PC-3 (cell line): ENCODE measurements at regions not wholly inside any gene's neighbourhood (a gene's known extent, or its start where the extent isn't known, plus 50 kb on each side); places are given as distances from the start of the nearest gene placed in this dataset.

Source experiments
- ATAC-seq: fragments of 200-7000 bp; cut with Tn5 transposase; 2 replicates; pipeline ENCODE4 v1.9.1; 2020; ENCODE audit warnings: mild to moderate bottlenecking, moderate library complexity
- BruUV-seq: library from RNA; stranded (reverse); fragments of 400-500 nt; replicated peaks from 2 replicates; lab custom pipeline; 2021; lab: Mats Ljungman, UMichigan
- CTCF ChIA-PET: fragments of 300-600 bp; sonication (Branson Sonifier 250); formaldehyde crosslinking; loops from one replicate; lab custom pipeline; 2022; ENCODE audit warnings: antibody characterized with exemption; lab: Charles Lee
- POLR2A ChIA-PET: fragments of 300-600 bp; sonication (Branson Sonifier 250); formaldehyde crosslinking; loops from one replicate; lab custom pipeline; 2022; ENCODE audit warnings: antibody characterized with exemption; ENCODE audit not compliant: unreplicated experiment; lab: Charles Lee
- DNase-seq: peaks from one replicate; pipeline ENCODE4 v3.0.0-alpha.2; 2015
- H2AFZ ChIP-seq: fragments of 300-600 bp; sonication (generic); 2 replicates; pipeline ENCODE4 v1.6.0; 2016; ENCODE audit warnings: antibody characterized with exemption, low read length
- H3F3A ChIP-seq: fragments of 300-600 bp; sonication (generic); one replicate; pipeline ENCODE4 v1.6.0; 2017; ENCODE audit warnings: antibody characterized with exemption, low read length, control low read depth, mild to moderate bottlenecking; ENCODE audit not compliant: unreplicated experiment
- H3K27ac ChIP-seq: fragments of 300-600 bp; sonication (generic); 2 replicates; pipeline ENCODE4 v1.5.1; 2016; ENCODE audit warnings: mild to moderate bottlenecking, low read length
- H3K27me3 ChIP-seq: fragments of 300-600 bp; sonication (generic); 2 replicates; pipeline ENCODE4 v1.6.1; 2016; ENCODE audit warnings: low read length, mixed read lengths
- H3K36me3 ChIP-seq: fragments of 300-600 bp; sonication (generic); 2 replicates; pipeline ENCODE4 v1.6.1; 2016; ENCODE audit warnings: low read depth, mixed run types, low read length, mixed read lengths
- H3K4me1 ChIP-seq: fragments of 300-600 bp; sonication (generic); 2 replicates; pipeline ENCODE4 v1.5.1; 2016; ENCODE audit warnings: low read length; ENCODE audit not compliant: insufficient read depth
- H3K4me2 ChIP-seq: fragments of 300-600 bp; sonication (generic); 2 replicates; pipeline ENCODE4 v1.6.0; 2016; ENCODE audit warnings: low read length
- H3K4me3 ChIP-seq: fragments of 300-600 bp; sonication (generic); 2 replicates; pipeline ENCODE4 v1.5.1; 2016; ENCODE audit warnings: mild to moderate bottlenecking, low read length, mixed read lengths
- H3K79me2 ChIP-seq: fragments of 300-600 bp; sonication (generic); 2 replicates; pipeline ENCODE4 v1.6.1; 2017; ENCODE audit warnings: low read length, mixed read lengths
- H3K9ac ChIP-seq: fragments of 300-600 bp; sonication (generic); 2 replicates; pipeline ENCODE4 v1.6.0; 2016; ENCODE audit warnings: mild to moderate bottlenecking, low read length
- H3K9me2 ChIP-seq: fragments of 300-600 bp; sonication (generic); replicated peaks from 2 replicates; pipeline ENCODE4 v1.6.1; 2016; ENCODE audit warnings: mixed run types, low read length, mixed read lengths
- H3K9me3 ChIP-seq: fragments of 300-600 bp; sonication (generic); 2 replicates; pipeline ENCODE4 v1.6.1; 2016; ENCODE audit warnings: low read length, mixed read lengths
- H4K20me1 ChIP-seq: fragments of 300-600 bp; sonication (generic); 2 replicates; pipeline ENCODE4 v1.6.1; 2016; ENCODE audit warnings: low read length, mixed read lengths
- EZH2 ChIP-seq: fragments of 300-600 bp; sonication (generic); IDR thresholded peaks from one replicate; pipeline ENCODE4 v1.6.1; 2017; ENCODE audit warnings: antibody characterized with exemption, mild to moderate bottlenecking, low read length; ENCODE audit not compliant: unreplicated experiment
- EZH2phosphoT487 ChIP-seq: fragments of 300-600 bp; sonication (generic); IDR thresholded peaks from 2 replicates; pipeline ENCODE4 v1.6.1; 2018; ENCODE audit warnings: mild to moderate bottlenecking, antibody characterized with exemption, low read length, borderline replicate concordance
- intact Hi-C: fragments of 100-400 bp; cut with micrococcal nuclease; formaldehyde crosslinking; loops from 2 replicates; pipeline ENCODE4 v1.9.0; 2023
- TF ChIP-seq, protein P1 (sequence below): fragments of 300-600 bp; sonication (generic); conservative IDR thresholded peaks from 2 replicates; pipeline ENCODE4 v1.5.1; 2017; ENCODE audit warnings: antibody characterized with exemption, low read depth, mild to moderate bottlenecking, low read length

DNA sequence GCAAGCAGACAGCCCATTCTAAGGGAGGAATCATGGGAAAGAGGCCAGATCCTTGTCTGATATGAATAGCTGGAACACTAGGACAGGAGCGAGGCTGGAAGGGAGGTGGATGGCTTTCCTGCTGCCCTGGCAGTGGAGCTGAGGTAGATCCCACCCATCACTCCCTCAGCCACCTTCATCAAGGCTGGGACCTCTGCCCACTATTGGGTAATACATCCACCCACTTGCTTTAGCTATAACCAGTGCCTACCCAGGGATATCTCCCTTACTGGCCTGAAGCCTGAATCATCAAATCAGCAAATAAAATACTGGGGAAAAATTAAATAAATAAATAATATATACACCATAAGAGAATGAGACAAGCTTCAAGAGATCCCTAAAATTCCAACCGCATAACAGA lies 183.2 kb upstream of the KYNU start:
- H3K36me3 ChIP-seq = no peaks in the 10 kb centered on the region
- no peak overlapping the region for H3K9ac ChIP-seq
- no TSS peak for BruUV-seq
- H3K4me2 ChIP-seq = no peak overlapping the region
- H3K79me2 ChIP-seq = no peaks in the 10 kb centered on the region
- ChIA-PET CTCF (no interaction called here), POLR2A (no interaction called here)
- H3K4me1 ChIP-seq = no peaks in the 10 kb centered on the region
- H3K9me3 ChIP-seq = no peaks in the 10 kb centered on the region
- ATAC-seq (no peak), DNase-seq (no peak)
- H2AFZ ChIP-seq = no peak overlapping the region
- TF ChIP-seq, protein P1, sequence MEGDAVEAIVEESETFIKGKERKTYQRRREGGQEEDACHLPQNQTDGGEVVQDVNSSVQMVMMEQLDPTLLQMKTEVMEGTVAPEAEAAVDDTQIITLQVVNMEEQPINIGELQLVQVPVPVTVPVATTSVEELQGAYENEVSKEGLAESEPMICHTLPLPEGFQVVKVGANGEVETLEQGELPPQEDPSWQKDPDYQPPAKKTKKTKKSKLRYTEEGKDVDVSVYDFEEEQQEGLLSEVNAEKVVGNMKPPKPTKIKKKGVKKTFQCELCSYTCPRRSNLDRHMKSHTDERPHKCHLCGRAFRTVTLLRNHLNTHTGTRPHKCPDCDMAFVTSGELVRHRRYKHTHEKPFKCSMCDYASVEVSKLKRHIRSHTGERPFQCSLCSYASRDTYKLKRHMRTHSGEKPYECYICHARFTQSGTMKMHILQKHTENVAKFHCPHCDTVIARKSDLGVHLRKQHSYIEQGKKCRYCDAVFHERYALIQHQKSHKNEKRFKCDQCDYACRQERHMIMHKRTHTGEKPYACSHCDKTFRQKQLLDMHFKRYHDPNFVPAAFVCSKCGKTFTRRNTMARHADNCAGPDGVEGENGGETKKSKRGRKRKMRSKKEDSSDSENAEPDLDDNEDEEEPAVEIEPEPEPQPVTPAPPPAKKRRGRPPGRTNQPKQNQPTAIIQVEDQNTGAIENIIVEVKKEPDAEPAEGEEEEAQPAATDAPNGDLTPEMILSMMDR = no peak
- TF ChIP-seq EZH2phosphoT487 = no peak
- no peak for TF ChIP-seq EZH2
- H4K20me1 ChIP-seq = no peaks in the 10 kb centered on the region
- no peaks in the 10 kb centered on the region for H3K27me3 ChIP-seq
- H3K9me2 ChIP-seq = no peaks in the 10 kb centered on the region
- no peaks in the 10 kb centered on the region for H3F3A ChIP-seq
- intact Hi-C loops = no loop called here
- no peak overlapping the region for H3K27ac ChIP-seq
- no peak overlapping the region for H3K4me3 ChIP-seq

DNA sequence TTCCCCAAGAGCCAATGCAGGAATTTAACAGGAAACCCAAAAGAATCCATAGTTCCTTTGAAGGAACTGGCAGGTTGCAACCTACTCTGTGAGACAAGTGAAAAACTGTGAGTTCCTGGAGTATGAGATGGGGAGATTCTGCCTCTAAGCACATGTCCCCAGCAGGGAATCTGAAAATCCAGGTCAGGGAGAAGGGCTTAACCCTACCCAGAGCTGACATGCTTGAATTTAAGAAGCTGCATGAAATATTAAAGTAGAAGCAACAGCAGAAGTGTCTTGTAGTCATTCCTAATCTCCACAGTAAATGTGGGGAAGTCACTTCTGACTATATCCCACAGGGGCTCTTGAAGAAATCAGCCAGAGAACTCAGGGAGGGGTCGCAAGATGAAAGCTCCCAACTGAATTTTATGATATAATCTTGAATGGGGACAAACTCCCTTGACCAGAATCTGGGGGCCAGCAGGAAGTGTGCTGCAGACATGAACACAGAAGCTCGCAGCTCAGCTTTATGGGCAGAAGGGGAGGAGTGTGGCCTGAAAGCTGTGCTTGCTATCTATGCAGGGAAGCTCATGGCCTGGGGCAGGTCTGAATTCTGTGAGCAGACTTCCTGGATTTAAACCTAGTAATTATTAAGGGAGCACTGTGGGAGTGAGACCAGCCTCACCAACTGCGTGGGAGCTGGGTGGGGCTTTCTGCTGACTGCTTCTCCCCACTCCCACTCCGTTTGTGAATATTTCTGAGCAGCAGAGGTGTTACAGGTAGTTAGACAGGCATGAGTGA lies 184.1 kb upstream of the KYNU start:
- Histone ChIP-seq H3K4me3 (no peak overlapping the region), H3K4me2 (no peak overlapping the region), H3F3A (no peaks in the 10 kb centered on the region), H3K9me2 (no peaks in the 10 kb centered on the region), H3K36me3 (no peaks in the 10 kb centered on the region), H3K9ac (no peak overlapping the region), H3K27ac (no peak overlapping the region), H3K27me3 (no peaks in the 10 kb centered on the region), H4K20me1 (no peaks in the 10 kb centered on the region), H3K9me3 (no peaks in the 10 kb centered on the region), H2AFZ (no peak overlapping the region), H3K79me2 (no peaks in the 10 kb centered on the region), H3K4me1 (no peaks in the 10 kb centered on the region)
- ChIA-PET POLR2A (no interaction called here), CTCF (no interaction called here)
- no peak for DNase-seq
- no TSS peak for BruUV-seq
- no peak for ATAC-seq
- TF ChIP-seq, protein P1 = no peak
- TF ChIP-seq EZH2 (no peak), EZH2phosphoT487 (no peak)
- intact Hi-C loops = no loop called here

DNA sequence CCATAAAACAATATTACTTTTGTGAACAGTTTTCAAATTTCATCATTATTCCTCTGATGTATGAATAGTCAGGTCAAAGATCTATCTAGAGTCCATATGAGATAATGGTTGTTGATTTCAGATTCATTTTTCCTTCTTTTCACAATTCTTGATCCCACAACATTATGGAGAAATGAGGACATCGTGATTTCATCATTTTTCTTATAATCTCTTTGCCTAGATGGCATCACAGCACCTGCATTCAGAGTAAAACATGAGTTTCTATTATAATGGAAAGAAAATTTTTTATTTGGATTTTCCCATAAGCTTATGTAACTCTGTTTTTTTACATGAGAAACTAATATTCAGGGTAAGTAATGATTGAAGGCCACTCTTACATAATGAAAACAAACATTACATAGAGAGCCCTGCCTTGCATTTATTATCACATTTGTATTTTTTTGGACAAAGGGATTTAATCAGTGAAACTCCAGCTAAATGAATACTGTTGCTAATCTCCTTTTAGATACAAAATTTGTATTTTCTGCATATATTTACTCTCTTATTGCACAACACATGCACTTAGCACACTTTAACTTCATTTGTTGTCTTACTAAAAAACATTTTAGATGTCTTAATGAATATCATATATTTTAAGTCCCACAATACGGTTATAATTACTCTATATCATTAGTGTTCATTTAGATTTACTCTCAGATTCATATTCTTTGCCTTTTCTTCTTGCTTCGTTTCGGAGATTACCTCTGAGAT lies 188.4 kb upstream of the KYNU start:
- ATAC-seq = no peak

More for the DNA sequence above, 188.4 kb upstream of the KYNU start:
- intact Hi-C loops = no loop called here
- ChIA-PET CTCF (no interaction called here), POLR2A (no interaction called here)
- H3K9ac ChIP-seq = no peak overlapping the region
- no peak for DNase-seq
- no peaks in the 10 kb centered on the region for H3K9me3 ChIP-seq
- TF ChIP-seq EZH2 (no peak), EZH2phosphoT487 (no peak)
- TF ChIP-seq, protein P1 = no peak
- BruUV-seq = no TSS peak
- no peak overlapping the region for H3K27ac ChIP-seq
- no peak overlapping the region for H3K4me3 ChIP-seq
- H3K36me3 ChIP-seq = no peaks in the 10 kb centered on the region
- H4K20me1 ChIP-seq = no peaks in the 10 kb centered on the region
- H2AFZ ChIP-seq = no peak overlapping the region
- H3K27me3 ChIP-seq = no peaks in the 10 kb centered on the region
- H3K79me2 ChIP-seq = no peaks in the 10 kb centered on the region
- no peaks in the 10 kb centered on the region for H3F3A ChIP-seq
- H3K9me2 ChIP-seq = no peaks in the 10 kb centered on the region
- no peak overlapping the region for H3K4me2 ChIP-seq
- H3K4me1 ChIP-seq = no peaks in the 10 kb centered on the region
